GM18858 (cell line): ENCODE measurements at regions not wholly inside any gene's neighbourhood (a gene's known extent, or its start where the extent isn't known, plus 50 kb on each side); places are given as distances from the start of the nearest gene placed in this dataset.
"Not testable (repeated sequence)": the region's sequence is repeated elsewhere in the genome, so short reads cannot be mapped to it uniquely, and the experiment has no call there.

Source experiments
- ATAC-seq: cut with Tn5 transposase; IDR thresholded peaks from one replicate; pipeline ENCODE4 v1.9.1; 2021; ENCODE audit not compliant: unreplicated experiment

DNA sequence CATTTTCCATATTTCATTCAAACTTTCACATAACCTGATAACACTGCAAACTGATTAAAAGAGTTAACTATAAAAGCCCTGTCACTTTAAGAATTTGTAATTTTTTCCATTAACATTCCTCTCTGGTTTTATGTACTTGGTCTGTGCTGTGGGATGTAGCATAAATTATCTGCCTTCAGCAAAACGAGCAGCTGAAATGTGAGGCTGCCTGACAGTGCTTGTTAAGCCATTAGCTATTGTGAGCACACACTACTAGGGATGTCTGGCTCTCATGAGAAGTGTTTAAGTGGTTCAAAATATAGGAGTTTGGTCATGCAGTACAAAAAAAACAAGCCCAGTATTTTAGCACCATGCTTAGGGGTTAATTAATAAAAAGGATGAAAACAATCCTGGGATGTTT, 63.0 kb downstream of the HOXA1 start:
- no peak for ATAC-seq

DNA sequence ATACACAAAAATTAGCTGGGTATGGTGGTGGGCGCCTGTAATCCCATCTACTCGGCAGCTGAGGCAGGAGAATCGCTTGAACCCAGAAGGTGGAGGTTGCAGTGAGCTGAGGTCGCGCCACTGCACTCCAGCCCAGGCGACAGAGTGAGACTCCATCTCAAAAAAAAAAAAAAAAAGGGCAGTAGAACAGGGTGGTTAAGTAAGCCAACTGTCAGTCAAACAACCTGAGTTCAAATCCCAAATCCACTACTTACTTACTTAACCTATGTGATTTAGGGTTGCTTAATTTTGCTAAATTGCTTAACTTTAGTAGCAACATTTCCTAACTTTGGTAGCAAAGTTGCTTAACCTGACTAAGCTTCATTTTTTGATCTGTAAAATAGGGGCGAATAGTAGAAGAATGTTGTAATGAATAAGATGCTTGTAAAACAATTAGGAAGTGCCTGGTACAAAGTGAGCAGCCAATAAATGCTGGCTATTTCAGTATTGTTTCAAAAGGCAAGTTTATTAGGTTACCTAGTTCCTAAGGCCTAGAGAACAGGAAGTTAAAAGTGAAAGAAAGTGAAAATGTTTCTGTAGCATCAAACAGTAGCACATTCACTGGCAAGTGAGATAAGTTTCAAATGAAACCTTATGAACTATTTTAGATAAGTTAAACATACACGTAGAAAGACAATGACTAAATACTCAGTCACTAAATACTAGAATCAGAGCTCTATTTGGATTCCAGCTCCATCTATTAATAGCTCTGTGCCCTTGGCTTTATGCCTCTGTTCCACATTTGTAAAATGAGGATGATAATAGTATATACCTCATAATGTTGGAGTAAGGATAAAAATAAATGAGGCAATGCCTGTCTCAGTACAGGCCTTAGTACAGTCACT, 64.3 kb downstream of the HOXA1 start:
- ATAC-seq: peak; percentile 77

DNA sequence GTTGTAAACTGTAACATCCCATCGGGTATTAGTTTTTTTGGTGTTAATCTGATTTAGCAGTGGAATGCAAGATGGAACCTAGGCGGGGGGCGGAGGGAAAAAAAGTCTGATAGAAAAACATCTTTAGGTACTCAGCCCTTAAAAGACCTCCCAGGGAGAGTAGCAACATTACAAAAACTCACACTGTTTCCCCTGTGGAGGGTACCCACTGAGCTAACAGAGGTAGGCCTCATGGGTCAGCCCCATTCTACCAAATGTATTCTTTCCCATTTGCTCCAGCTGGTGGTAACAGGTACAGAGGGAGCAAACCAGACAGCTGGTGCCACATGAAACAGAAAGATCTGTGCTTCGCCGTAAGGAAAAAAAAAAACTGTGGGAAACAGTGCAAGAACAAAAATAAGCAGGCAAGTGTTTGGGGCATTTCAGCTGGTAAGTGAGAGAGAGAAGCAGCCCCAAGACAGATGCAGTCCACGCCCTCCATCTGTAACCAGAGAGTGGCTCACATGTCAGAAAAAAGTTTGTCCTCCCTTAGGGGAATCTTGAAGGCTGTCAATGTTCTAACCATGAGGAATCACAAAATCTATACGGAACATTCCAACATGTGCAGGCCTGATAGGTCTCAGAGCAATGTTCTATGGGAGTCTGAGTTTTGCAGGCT, 65.3 kb downstream of the HOXA1 start:
- no peak for ATAC-seq

GRCh38 chr7:27025270-27025669, 70.5 kb downstream of the HOXA1 start:
- no peak for ATAC-seq

GRCh38 chr7:27010068-27010467, 85.7 kb downstream of the HOXA1 start:
- no peak for ATAC-seq

DNA sequence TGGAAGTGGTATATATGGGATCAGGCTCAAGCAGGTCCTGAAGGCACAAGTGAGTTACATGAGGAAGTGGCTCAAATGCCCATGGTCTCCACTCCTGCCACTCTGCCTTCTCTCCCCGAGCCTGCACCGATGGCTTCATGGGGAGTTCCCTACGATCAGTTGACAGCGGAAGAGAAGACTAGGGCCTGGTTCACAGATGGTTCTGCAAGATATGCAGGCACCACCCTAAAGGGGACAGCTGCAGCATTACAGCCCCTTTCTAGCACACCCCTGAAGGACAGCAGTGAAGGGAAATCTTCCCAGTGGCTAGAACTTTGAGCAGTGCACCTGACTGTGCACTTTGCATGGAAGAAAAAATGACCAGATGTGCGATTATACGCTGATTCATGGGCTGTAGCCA, 95.3 kb downstream of the HOXA1 start:
- no peak for ATAC-seq

GRCh38 chr7:26998284-26998683, 97.5 kb downstream of the HOXA1 start:
- not testable (repeated sequence) for ATAC-seq

GRCh38 chr7:26995666-26996065, 100.1 kb downstream of the HOXA1 start:
- ATAC-seq: no peak

- ATAC-seq: no peak
Measured at GRCh38 chr7:26993816-26994810, 101.7 kb downstream of the HOXA1 start.

- no peak for ATAC-seq
Measured at GRCh38 chr7:26992670-26993069, 103.1 kb downstream of the HOXA1 start.

DNA sequence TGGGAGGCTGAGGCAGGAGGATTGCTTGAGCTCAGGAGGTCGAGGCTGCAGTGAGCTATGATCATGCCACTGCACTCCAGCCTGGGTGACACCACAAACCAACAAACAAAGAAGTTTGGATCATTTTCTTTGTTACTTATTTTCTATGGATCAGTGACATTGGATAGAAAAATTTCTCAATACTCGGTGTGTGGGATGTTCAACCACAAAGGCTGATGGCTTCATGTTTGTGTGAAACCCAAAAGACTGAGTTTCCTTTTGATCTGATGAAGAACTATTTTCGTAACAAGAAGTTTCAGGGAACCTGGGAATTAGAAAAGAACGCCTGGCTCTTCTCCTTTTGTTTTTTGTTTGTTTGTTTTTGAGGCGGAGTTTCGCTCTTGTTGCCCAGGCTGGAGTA, 104.0 kb downstream of the HOXA1 start:
- ATAC-seq: no peak

- no peak for ATAC-seq
Measured at GRCh38 chr7:26989897-26990670, 105.7 kb downstream of the HOXA1 start.

DNA sequence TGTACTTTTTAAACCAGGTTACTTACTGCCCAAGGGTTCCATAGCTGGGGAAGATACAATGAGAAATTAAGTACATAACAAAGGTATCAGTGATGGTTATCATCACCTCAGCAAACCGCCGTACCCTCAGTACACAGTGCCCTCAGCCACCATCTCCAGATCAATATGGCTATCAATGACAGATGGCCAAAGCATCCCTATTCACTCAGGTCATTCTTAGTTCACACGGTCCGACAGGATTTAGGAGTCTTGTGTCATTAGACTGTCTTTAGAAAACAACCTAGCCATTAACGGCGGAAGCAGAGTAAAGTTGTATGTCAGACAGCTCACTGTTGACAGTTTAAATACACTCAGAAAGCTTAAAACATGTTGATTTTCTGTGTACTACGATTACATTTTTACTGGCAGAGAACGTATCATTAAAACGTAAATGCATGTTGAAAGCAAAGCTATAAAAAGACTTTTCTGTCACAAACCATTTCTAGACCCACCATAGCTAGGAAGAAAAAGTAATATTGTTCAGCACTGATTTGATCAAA, 106.9 kb downstream of the HOXA1 start:
- no peak for ATAC-seq

DNA sequence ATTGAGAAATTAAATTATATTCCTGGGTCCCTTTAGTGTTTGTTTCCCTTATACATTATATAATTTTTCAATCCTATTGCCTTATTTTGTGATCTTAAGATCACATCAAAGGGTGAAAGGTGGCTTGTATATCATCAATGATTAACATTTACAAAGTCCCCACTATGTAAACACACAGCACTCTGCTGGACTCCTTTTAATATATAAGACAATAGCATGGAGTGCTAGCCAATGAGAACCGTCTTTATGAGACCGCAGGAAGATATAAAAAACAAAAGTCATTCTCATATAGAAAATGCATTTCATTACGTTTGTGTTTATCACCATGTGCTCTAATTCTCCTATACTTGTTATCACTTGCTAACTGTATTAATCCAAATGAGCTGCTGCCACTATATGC, 108.5 kb downstream of the HOXA1 start:
- no peak for ATAC-seq

DNA sequence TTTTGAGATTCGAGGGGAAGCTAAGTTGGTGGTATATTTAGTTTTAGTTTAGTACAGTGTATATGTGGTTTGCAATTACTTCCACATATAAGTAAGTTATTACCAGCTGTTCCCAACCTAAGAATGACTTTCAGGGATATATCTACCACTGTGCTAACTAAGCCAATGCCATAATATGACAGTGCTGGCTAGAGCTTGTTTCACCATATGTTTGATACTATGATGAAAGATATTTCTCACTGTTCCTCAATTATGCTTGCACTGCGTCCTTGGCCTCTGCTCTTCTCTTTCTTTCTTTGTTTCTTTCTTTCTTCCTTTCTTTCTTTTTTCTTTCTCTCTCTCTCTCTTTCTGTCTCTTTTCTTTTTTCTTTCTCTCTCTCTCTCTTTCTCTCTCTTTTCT, 113.8 kb upstream of the SKAP2 start:
- ATAC-seq: no peak

- no peak for ATAC-seq
Measured at GRCh38 chr7:26976840-26977239, 112.5 kb upstream of the SKAP2 start.

DNA sequence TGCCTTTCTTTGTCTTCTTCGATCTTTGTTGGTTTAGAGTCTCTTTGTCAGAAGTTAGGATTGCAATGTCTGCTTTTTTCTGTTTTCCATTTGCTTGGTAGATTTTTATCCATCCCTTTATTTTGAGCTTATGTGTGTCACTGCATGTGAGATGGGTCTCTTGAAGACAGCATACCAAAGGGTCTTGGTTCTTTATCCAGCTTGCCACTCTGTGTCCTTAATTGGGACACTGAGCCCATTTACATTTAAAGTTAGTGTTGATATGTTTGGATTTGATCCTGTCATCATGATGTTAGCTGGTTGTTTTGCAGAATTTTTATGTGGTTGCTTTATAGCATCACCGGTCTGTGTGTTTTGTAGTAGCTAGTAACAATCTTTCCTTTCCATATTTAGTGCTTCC, 107.5 kb upstream of the SKAP2 start:
- ATAC-seq: not testable (repeated sequence)

DNA sequence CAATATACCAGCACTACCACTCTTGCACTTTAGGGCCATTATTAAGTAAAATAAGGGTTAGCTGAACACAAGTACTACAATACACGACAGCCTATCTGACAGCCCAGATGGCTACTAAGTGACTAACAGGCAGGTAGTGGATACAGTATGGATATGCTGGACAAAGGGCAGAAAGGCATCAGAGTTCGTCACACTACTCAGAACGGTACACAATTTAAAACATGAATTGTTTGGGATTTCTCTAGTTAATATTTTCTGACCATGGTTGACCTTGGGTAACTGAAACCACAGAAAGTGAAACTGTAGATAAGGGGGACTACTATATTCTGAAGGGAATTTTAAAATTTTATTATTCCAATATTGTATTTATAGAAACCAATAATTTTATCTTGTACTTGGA, 101.3 kb upstream of the SKAP2 start:
- no peak for ATAC-seq

- ATAC-seq: no peak
Measured at GRCh38 chr7:26964156-26964808, 99.9 kb upstream of the SKAP2 start.

DNA sequence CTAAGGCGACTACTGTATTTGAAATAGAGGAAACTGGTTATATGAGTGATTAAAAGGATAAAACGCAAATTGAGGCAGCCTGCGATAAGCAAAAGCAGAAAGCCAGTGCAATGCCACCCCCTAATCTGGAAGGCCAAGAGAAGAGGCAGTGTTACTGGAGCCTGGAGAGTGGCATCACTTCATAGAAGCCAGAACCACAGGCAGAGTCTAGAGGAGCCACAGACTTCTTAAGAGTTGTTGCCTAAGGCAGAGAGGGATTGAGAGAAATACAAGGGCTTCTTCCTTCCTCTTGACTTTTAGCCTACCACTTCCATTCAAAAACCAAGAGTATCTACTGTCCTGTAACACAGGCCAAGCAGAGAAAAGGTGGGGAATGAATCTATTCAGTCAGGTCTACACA, 94.9 kb upstream of the SKAP2 start:
- ATAC-seq: no peak
